Stimulated activated CD8-positive, alpha-beta memory T cell treated with anti-CD3 and anti-CD28 coated beads, Interleukin-7, amount 100 ng/mL, for 48 hours (primary cell): ENCODE measurements at regions not wholly inside any gene's neighbourhood (a gene's known extent, or its start where the extent isn't known, plus 50 kb on each side); places are given as distances from the start of the nearest gene placed in this dataset.
"Not testable (repeated sequence)": the region's sequence is repeated elsewhere in the genome, so short reads cannot be mapped to it uniquely, and the experiment has no call there.

Source experiments
- DNase-seq, 2 donors: peaks; one replicate each; pipeline ENCODE4 v3.0.0-alpha.2; 2020; ENCODE audit warnings: low read depth in 1 of 2; ENCODE audit errors: extremely low read depth in 1 of 2

- DNase-seq, result no peak
Measured at GRCh38 chr9:106775960-106776359, 87.0 kb upstream of the ZNF462 start.

DNA sequence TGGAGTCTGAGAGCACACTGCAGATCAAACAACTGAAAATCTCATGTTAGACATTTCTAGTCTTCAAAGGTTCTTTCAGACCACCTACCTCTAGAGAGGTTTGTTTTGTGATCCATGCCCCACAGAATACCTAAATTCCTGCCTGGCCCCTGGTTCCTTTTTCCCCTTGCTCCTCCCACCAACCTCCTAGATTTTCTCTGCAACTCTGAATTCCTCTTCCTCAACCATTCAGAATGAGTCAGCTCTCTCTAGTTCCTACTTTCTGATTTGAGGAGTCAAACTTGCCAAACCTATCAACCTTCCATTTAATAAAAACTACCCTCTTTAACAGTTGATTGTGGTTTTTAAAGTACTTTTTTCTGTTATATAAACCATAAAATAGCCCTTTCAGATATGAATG lies 83.2 kb upstream of the ZNF462 start:
- DNase-seq, result no peak

DNA sequence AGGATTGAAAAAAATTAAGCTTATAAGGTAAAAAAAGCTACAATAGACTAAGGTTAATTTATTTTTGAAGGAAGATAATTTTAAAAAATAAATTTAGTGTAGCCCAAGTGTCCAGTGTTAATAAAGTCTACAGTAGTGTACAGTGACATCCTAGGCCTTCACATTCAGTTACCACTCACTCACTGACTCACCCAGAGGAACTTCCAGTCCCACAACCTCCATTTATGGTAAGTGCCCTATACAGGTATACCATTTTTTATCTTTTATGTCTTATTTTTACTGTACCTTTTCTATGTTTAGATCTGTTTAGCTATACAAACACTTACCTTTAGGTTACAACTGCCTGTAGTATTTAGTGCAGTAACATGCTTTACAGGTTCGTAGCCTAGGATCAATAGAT lies 79.8 kb upstream of the ZNF462 start:
- DNase-seq, result no peak

- DNase-seq, result no peak
Measured at GRCh38 chr9:106784076-106784475, 78.9 kb upstream of the ZNF462 start.

- no peak for DNase-seq
Measured at GRCh38 chr9:106785200-106785599, 77.8 kb upstream of the ZNF462 start.

GRCh38 chr9:106788021-106788420 lies 74.9 kb upstream of the ZNF462 start:
- not testable (repeated sequence) for DNase-seq

GRCh38 chr9:106795031-106795430 lies 67.9 kb upstream of the ZNF462 start:
- DNase-seq, result no peak

GRCh38 chr9:106796771-106797170 lies 66.2 kb upstream of the ZNF462 start:
- no peak for DNase-seq

DNA sequence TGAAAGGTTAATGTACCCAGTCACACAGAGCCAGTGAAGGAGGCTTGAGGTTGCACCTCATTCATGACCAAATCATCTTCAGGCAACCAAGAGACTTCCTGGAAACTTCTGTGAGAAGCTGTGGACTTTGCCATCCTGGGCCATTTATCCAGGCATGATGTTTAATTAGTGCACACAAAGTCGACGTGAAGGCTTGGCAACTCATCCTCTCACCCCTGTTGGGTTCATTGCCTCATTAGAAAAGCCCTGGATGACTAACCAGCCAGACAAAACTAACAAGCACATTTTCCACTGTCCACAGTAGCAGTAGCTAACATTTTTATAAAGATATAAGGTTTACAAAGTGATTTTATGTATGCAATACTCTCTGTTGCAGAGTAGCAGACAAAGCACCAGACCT lies 65.7 kb upstream of the ZNF462 start:
- no peak for DNase-seq

DNA sequence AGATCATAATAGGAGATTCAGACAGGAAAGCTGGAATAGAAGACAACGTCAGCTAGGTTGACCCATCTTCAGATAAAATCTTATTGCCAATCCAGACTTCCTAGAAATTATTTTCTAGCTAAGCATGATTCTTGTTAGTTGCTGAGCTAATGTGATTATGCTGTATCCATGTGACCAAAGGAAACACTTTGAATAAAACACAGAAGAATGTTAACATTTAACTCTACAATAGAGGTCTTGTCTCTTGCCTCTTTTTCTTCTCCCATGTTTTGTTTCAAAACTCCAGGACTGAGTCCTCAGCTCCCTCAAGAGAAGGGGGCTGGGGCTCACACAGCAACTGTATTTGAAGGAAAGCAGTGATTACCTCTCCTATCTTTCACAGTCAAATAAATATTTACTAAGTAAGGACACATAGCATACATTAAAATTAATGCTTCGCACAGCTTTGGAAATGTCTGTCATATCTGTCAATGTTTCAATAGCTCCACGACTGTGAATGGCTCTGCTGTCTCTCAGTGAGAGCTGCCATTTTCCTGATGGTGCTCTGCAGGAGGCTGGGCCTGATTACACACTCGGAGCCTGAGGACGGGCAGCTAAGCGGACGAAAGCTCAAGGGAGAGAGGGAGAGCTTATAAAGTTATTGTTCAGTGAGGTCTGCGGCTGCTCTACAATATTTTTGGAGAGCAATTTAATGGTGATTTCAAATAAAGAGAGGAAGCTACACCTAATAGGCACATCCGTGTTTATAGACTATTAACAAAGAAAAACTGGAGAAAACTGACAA lies 64.8 kb upstream of the ZNF462 start:
- DNase-seq, result no peak

DNA sequence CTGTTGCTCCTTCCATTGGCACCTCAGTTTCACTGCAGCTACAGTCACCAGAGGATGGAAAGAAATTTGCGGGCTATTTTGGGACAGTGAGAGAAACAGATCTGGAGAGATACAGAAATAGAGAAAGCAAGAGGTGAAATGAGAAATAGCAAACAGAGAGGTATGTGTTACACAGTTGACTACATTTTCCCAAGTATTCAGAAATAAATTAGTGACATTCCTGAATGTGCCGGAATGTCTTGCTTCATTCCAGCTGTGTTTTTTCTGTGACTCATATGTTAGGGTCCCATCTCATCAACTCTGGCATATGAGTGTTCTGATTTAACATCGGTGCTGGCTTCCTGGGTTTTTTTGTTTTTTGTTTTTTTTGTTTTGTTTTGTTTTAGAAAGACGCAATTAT lies 63.8 kb upstream of the ZNF462 start:
- no peak for DNase-seq

GRCh38 chr9:106800701-106801270 lies 62.2 kb upstream of the ZNF462 start:
- no peak for DNase-seq

GRCh38 chr9:106801816-106802215 lies 61.1 kb upstream of the ZNF462 start:
- DNase-seq, result no peak
